Keratinocyte (primary cell): ENCODE measurements at regions not wholly inside any gene's neighbourhood (a gene's known extent, or its start where the extent isn't known, plus 50 kb on each side); places are given as distances from the start of the nearest gene placed in this dataset.
A peak's percentile ranks its signal among the peaks of the same experiment; 100 is the strongest.

Source experiments
- DNase-seq: peaks from one replicate; pipeline ENCODE4 v3.0.0-alpha.2; 2011; ENCODE audit warnings: low read depth, missing footprints, low spot score
- FAIRE-seq: peaks from 2 replicates; lab custom pipeline; 2011; peaks lifted over from hg19 to GRCh38; lab: Jason Lieb, UNC
- H2AFZ ChIP-seq: 2 replicates; pipeline ENCODE4 v1.6.0; 2012; ENCODE audit warnings: low read length, control low read depth, inconsistent platforms; ENCODE audit not compliant: control insufficient read depth
- H3K27ac ChIP-seq: 2 replicates; pipeline ENCODE4 v1.5.1; 2011; ENCODE audit warnings: low read length; ENCODE audit not compliant: control insufficient read depth, insufficient read depth
- H3K27me3 ChIP-seq: 3 replicates; pipeline ENCODE4 v1.6.0; 2011; ENCODE audit warnings: low read length; ENCODE audit not compliant: control insufficient read depth, insufficient read depth; ENCODE audit errors: extremely low read depth
- H3K36me3 ChIP-seq, 2 experiments: 2 replicates in 1 of 2; 3 replicates in 1 of 2; pipeline ENCODE4 v1.5.1; 2011; ENCODE audit warnings: low read length in 2 of 2, mild to moderate bottlenecking in 1 of 2; ENCODE audit not compliant: control insufficient read depth in 2 of 2, insufficient read depth in 2 of 2; ENCODE audit errors: extremely low read depth in 1 of 2
- H3K4me1 ChIP-seq: 3 replicates; pipeline ENCODE4 v1.5.1; 2011; ENCODE audit warnings: low read length; ENCODE audit not compliant: control insufficient read depth, insufficient read depth; ENCODE audit errors: extremely low read depth
- H3K4me2 ChIP-seq: 3 replicates; pipeline ENCODE4 v1.6.0; 2011; ENCODE audit warnings: low read depth, low read length; ENCODE audit not compliant: control insufficient read depth, insufficient read depth; ENCODE audit errors: extremely low read depth
- H3K4me3 ChIP-seq, 3 experiments: fragments of 200-600 bp in 1 of 3; sonication (generic) in 1 of 3; 2 replicates in 2 of 3; 3 replicates in 1 of 3; pipeline ENCODE4 v1.5.1; 2011 to 2016; ENCODE audit warnings: low read length in 3 of 3, mild to moderate bottlenecking in 3 of 3, control low read depth in 2 of 3, inconsistent platforms in 1 of 3, low read depth in 1 of 3, mixed read lengths in 1 of 3, mixed run types in 1 of 3, moderate library complexity in 1 of 3; ENCODE audit not compliant: control insufficient read depth in 2 of 3, insufficient read depth in 2 of 3; ENCODE audit errors: extremely low read depth in 1 of 3
- H3K79me2 ChIP-seq: 2 replicates; pipeline ENCODE4 v1.6.0; 2012; ENCODE audit warnings: low read length; ENCODE audit not compliant: control insufficient read depth, insufficient read depth
- H3K9ac ChIP-seq: 3 replicates; pipeline ENCODE4 v1.6.0; 2011; ENCODE audit warnings: low read length; ENCODE audit not compliant: control insufficient read depth, insufficient read depth; ENCODE audit errors: extremely low read depth
- H3K9me1 ChIP-seq: 3 replicates; pipeline ENCODE4 v1.6.0; 2011; ENCODE audit warnings: low read length; ENCODE audit not compliant: control insufficient read depth, insufficient read depth; ENCODE audit errors: extremely low read depth
- H3K9me3 ChIP-seq: 2 replicates; pipeline ENCODE4 v1.5.1; 2012; ENCODE audit warnings: low read depth, low read length; ENCODE audit not compliant: control insufficient read depth
- H4K20me1 ChIP-seq: 3 replicates; pipeline ENCODE4 v1.6.0; 2011; ENCODE audit warnings: low read length; ENCODE audit not compliant: control insufficient read depth, insufficient read depth; ENCODE audit errors: extremely low read depth
- EZH2 ChIP-seq: IDR thresholded peaks from one replicate; pipeline ENCODE4 v1.6.1; 2012; ENCODE audit warnings: inconsistent platforms, mild to moderate bottlenecking, low read length, moderate library complexity
- dilution Hi-C: fragments of 300-500 bp; cut with MboI; formaldehyde crosslinking; loops from one replicate; pipeline ENCODE4 v1.7.0; 2020; ENCODE audit warnings: low sequenced_read_pairs; ENCODE audit not compliant: extremely low pct_ligation_motif_present
- TF ChIP-seq, protein P1 (sequence below), 3 experiments: IDR thresholded peaks in 1 of 3; conservative IDR thresholded peaks in 1 of 3; optimal IDR thresholded peaks in 1 of 3; 2 replicates in 2 of 3; 3 replicates in 1 of 3; pipeline versions ENCODE3 to v1.5.1; 2011; ENCODE audit warnings: low read length in 3 of 3, mild to moderate bottlenecking in 3 of 3, moderate library complexity in 2 of 3, control low read depth in 1 of 3, inconsistent platforms in 1 of 3; ENCODE audit not compliant: insufficient read depth in 2 of 3; ENCODE audit errors: extremely low read depth in 1 of 3

GRCh38 chr10:69731698-69732097 lies 70.0 kb upstream of the COL13A1 start:
- Histone ChIP-seq H3K9ac (no peak overlapping the region), H3K9me1 (no peaks in the 10 kb centered on the region), H3K4me1 (peaks cover 44% of the 10 kb centered on the region), H3K27ac (no peak overlapping the region), H3K4me2 (no peak overlapping the region), H3K36me3 (no peaks in the 10 kb centered on the region), H3K4me3 (no peak overlapping the region), H3K79me2 (no peaks in the 10 kb centered on the region), H4K20me1 (no peaks in the 10 kb centered on the region), H2AFZ (no peak overlapping the region), H3K27me3 (no peaks in the 10 kb centered on the region), H3K9me3 (no peaks in the 10 kb centered on the region)
- no peak for FAIRE-seq
- DNase-seq, result no peak
- dilution Hi-C loops, result no loop called here
- TF ChIP-seq, protein P1, sequence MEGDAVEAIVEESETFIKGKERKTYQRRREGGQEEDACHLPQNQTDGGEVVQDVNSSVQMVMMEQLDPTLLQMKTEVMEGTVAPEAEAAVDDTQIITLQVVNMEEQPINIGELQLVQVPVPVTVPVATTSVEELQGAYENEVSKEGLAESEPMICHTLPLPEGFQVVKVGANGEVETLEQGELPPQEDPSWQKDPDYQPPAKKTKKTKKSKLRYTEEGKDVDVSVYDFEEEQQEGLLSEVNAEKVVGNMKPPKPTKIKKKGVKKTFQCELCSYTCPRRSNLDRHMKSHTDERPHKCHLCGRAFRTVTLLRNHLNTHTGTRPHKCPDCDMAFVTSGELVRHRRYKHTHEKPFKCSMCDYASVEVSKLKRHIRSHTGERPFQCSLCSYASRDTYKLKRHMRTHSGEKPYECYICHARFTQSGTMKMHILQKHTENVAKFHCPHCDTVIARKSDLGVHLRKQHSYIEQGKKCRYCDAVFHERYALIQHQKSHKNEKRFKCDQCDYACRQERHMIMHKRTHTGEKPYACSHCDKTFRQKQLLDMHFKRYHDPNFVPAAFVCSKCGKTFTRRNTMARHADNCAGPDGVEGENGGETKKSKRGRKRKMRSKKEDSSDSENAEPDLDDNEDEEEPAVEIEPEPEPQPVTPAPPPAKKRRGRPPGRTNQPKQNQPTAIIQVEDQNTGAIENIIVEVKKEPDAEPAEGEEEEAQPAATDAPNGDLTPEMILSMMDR (optimal IDR thresholded peaks at IDR 0.05 in 1 of 3, IDR thresholded peaks at IDR 0.05 in 1 of 3, conservative IDR thresholded peaks at IDR 0.05 in 1 of 3; ENCODE audit: extremely low read depth in 1 of 3, insufficient read depth in 2 of 3, low read length in 3 of 3), result no peak
- no peak for TF ChIP-seq EZH2

- no peak for DNase-seq
- no peak for TF ChIP-seq EZH2
- TF ChIP-seq, protein P1 (optimal IDR thresholded peaks at IDR 0.05 in 1 of 3, IDR thresholded peaks at IDR 0.05 in 1 of 3, conservative IDR thresholded peaks at IDR 0.05 in 1 of 3; ENCODE audit: extremely low read depth in 1 of 3, insufficient read depth in 2 of 3, low read length in 3 of 3), result peak in 1 of 3 experiments; percentile 2
- no peak for FAIRE-seq
- no peaks in the 10 kb centered on the region for H3K79me2 ChIP-seq
- H3K27me3 ChIP-seq, result no peaks in the 10 kb centered on the region
- dilution Hi-C loops, result no loop called here
- H3K27ac ChIP-seq, result no peak overlapping the region
- H3K9me1 ChIP-seq, result no peaks in the 10 kb centered on the region
- no peaks in the 10 kb centered on the region for H3K9me3 ChIP-seq
- no peak overlapping the region for H3K9ac ChIP-seq
- H2AFZ ChIP-seq, result no peak overlapping the region
- H4K20me1 ChIP-seq, result no peaks in the 10 kb centered on the region
- no peaks in the 10 kb centered on the region for H3K36me3 ChIP-seq
- H3K4me1 ChIP-seq, result peaks cover 44% of the 10 kb centered on the region
- H3K4me3 ChIP-seq, result no peak overlapping the region
- H3K4me2 ChIP-seq, result no peak overlapping the region
Measured at GRCh38 chr10:69732147-69732825, 69.4 kb upstream of the COL13A1 start.
